Breast epithelium (tissue), 4 donors: ENCODE measurements at regions not wholly inside any gene's neighbourhood (a gene's known extent, or its start where the extent isn't known, plus 50 kb on each side); places are given as distances from the start of the nearest gene placed in this dataset.

ENCODE experiments used
- DNase-seq, 2 donors: peaks; one replicate each; pipeline ENCODE4 v3.0.0-alpha.2; 2019; ENCODE audit warnings: low spot score in 2 of 2
- H3K27ac ChIP-seq, 2 donors: fragments of 200-600 bp; sonication (generic) in 1 of 2; one replicate each; pipeline ENCODE4 v1.5.1; 2016 to 2019; ENCODE audit warnings: mild to moderate bottlenecking in 1 of 2
- H3K27me3 ChIP-seq, 2 donors: fragments of 200-600 bp; sonication (generic) in 1 of 2; one replicate each; pipeline versions ENCODE4 v1.5.1 to v1.6.0; 2017 to 2019; ENCODE audit warnings: control low read depth in 1 of 2, mild to moderate bottlenecking in 1 of 2
- H3K36me3 ChIP-seq: fragments of 200-600 bp; one replicate; pipeline ENCODE4 v1.5.1; 2019
- H3K4me1 ChIP-seq, 2 donors: fragments of 200-600 bp; sonication (generic); one replicate each; pipeline ENCODE4 v1.5.1; 2016 to 2019; ENCODE audit warnings: control low read depth in 1 of 2
- H3K4me3 ChIP-seq, 3 donors: fragments of 200-600 bp; sonication (generic); 1 replicate in 2 of 3; 2 replicates in 1 of 3; pipeline ENCODE4 v1.5.1; 2016 to 2019; ENCODE audit warnings: mild to moderate bottlenecking in 3 of 3, moderate library complexity in 2 of 3
- H3K9me3 ChIP-seq, 2 donors: fragments of 200-600 bp; sonication (generic) in 1 of 2; one replicate each; pipeline ENCODE4 v1.5.1; 2016 to 2019; ENCODE audit warnings: control low read depth in 1 of 2
- POLR2A ChIP-seq: fragments of 450-650 bp; IDR thresholded peaks from one replicate; pipeline ENCODE4 v1.6.1; 2016; ENCODE audit warnings: antibody characterized with exemption, mild to moderate bottlenecking, moderate library complexity
- POLR2AphosphoS5 ChIP-seq, 3 donors: sonication (generic); formaldehyde crosslinking; IDR thresholded peaks; one replicate each; pipeline ENCODE4 v1.6.1; 2017; ENCODE audit warnings: antibody characterized with exemption in 3 of 3
- intact Hi-C: fragments of 100-400 bp; cut with DNase I; formaldehyde crosslinking; loops from one replicate; pipeline ENCODE4 v1.15.1; 2023; ENCODE audit warnings: low total_unique reads
- TF ChIP-seq, protein P1 (sequence below), 3 donors: fragments of 450-650 bp; IDR thresholded peaks; one replicate each; pipeline ENCODE4 v1.5.1; 2016 to 2017; ENCODE audit warnings: antibody characterized with exemption in 3 of 3, mild to moderate bottlenecking in 3 of 3, moderate library complexity in 3 of 3

DNA sequence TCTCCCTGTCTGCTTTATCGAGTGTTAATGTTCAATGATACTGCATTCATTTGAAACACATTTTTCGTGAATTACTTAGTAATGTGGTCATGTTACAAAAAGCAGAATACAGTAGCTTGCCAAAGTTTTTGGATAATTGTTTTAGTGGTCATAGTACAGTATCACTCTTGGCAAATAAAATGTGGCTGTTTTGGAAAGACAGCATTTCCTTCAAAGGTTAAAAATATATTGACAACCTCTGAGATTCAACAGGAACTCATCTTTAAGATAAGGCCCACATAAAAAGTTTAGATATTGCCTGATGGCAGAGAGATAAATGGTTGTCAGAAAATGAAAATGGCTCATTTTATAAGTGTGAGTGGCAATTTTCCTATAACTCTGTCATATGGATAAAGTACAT, 297.7 kb upstream of the MAN1A1 start:
- intact Hi-C loops, result loop anchor here (5.0 kb wide), 1 partner anchor 1030 kb away; no protein-coding TSS in a partner anchor
- no peak for DNase-seq
- Histone ChIP-seq H3K4me3 (no peak overlapping the region), H3K27me3 (no peaks in the 10 kb centered on the region), H3K4me1 (no peaks in the 10 kb centered on the region), H3K9me3 (no peaks in the 10 kb centered on the region), H3K27ac (no peak overlapping the region), H3K36me3 (no peaks in the 10 kb centered on the region)
- TF ChIP-seq, protein P1, sequence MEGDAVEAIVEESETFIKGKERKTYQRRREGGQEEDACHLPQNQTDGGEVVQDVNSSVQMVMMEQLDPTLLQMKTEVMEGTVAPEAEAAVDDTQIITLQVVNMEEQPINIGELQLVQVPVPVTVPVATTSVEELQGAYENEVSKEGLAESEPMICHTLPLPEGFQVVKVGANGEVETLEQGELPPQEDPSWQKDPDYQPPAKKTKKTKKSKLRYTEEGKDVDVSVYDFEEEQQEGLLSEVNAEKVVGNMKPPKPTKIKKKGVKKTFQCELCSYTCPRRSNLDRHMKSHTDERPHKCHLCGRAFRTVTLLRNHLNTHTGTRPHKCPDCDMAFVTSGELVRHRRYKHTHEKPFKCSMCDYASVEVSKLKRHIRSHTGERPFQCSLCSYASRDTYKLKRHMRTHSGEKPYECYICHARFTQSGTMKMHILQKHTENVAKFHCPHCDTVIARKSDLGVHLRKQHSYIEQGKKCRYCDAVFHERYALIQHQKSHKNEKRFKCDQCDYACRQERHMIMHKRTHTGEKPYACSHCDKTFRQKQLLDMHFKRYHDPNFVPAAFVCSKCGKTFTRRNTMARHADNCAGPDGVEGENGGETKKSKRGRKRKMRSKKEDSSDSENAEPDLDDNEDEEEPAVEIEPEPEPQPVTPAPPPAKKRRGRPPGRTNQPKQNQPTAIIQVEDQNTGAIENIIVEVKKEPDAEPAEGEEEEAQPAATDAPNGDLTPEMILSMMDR (IDR thresholded peaks at IDR 0.05), result no peak
- TF ChIP-seq POLR2AphosphoS5 (IDR thresholded peaks at IDR 0.05) (no peak), POLR2A (no peak)

DNA sequence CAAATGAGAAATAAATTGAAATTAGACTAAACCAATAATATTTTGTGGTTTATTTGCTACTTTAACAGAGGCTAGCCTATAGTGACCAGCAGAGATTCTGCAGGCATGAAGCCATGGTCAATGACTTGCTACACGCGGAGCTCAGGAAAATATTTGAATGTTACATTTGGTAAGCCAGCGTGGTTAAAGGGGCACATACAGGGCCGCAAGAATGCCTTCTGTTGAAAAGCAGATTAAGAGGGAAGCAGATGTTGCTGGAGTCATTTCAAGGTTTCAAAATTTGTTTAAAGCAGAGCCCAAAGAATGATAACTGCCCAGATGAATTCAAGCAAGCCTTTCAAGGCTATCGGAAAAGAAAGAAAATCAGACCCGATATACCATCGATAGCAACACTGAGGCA, 294.3 kb upstream of the MAN1A1 start:
- H3K9me3 ChIP-seq, result no peaks in the 10 kb centered on the region
- H3K27me3 ChIP-seq, result no peaks in the 10 kb centered on the region
- H3K27ac ChIP-seq, result no peak overlapping the region
- intact Hi-C loops, result loop anchor here (1.0 kb wide), 1 partner anchor 15 kb away; no protein-coding TSS in a partner anchor
- TF ChIP-seq, protein P1 (IDR thresholded peaks at IDR 0.05), result no peak
- TF ChIP-seq POLR2A, result no peak
- TF ChIP-seq POLR2AphosphoS5 (IDR thresholded peaks at IDR 0.05), result no peak
- no peak for DNase-seq
- no peaks in the 10 kb centered on the region for H3K4me1 ChIP-seq
- no peak overlapping the region for H3K4me3 ChIP-seq
- H3K36me3 ChIP-seq, result no peaks in the 10 kb centered on the region

DNA sequence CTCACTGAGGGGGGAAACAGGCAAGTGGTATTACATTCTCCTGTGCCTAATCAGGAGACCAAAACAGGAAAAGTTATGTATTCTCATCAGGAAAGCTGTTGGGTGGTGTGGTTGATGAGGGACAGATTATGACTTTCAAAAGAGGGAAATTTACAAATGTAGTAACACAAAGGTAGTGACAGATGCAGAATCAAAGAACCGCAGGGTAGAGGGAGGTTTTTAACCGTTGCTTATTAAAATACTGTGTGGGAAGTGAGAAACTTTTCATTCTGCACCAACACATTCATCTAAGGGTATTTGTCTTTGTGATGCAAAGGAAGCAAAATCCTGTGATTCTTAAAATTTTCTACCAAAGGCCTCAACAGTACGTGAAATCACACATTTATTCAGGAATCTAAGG, 288.2 kb upstream of the MAN1A1 start:
- Histone ChIP-seq H3K4me1 (no peaks in the 10 kb centered on the region), H3K36me3 (no peaks in the 10 kb centered on the region), H3K27me3 (no peaks in the 10 kb centered on the region), H3K9me3 (peaks cover 0 to 10% of the 10 kb centered on the region in 2 donors), H3K4me3 (no peak overlapping the region), H3K27ac (no peak overlapping the region)
- TF ChIP-seq POLR2AphosphoS5 (IDR thresholded peaks at IDR 0.05) (no peak), POLR2A (no peak)
- TF ChIP-seq, protein P1 (IDR thresholded peaks at IDR 0.05), result no peak
- intact Hi-C loops, result no loop called here
- DNase-seq, result no peak

DNA sequence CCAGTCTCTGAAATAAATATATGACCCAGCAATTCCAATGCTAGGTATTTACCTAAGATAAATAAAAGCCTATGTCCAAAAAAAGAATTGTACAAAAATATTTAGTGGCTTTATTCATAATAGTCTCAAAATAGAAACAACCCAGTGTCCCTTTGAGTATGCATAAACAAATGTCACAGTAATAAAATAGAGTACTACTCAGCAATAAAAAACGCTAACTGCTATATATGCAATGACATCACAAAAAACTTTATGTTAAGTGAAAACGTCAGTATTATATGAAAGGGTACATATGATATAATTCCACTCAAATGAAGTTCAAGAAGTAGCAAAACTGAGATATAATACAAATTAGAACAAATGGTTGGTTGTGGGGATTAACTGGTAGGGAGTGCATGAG, 286.5 kb upstream of the MAN1A1 start:
- peaks cover 0 to 10% of the 10 kb centered on the region in 2 donors for H3K9me3 ChIP-seq
- no peaks in the 10 kb centered on the region for H3K36me3 ChIP-seq
- H3K27ac ChIP-seq, result no peak overlapping the region
- TF ChIP-seq POLR2A (no peak), POLR2AphosphoS5 (IDR thresholded peaks at IDR 0.05) (no peak)
- TF ChIP-seq, protein P1 (IDR thresholded peaks at IDR 0.05), result no peak
- intact Hi-C loops, result no loop called here
- DNase-seq, result no peak
- H3K27me3 ChIP-seq, result no peaks in the 10 kb centered on the region
- H3K4me3 ChIP-seq, result no peak overlapping the region
- H3K4me1 ChIP-seq, result no peaks in the 10 kb centered on the region

DNA sequence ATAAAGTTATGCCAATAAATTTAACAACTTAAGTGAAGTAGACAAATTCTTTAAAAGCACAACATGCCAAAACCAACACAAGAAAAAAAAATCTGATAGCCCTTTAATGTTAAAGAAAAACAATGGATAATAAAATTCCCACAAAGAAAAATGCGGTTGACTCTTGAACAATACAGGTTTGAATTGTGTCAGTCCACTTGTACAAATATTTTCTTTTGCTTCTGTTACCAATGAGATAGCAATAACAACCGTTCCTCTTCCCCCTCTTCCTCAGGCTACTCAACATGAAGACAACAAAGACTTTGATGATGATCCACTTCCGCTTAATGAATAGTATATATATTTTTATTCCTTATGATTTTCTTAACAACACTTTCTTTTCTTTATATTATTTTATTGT, 283.9 kb upstream of the MAN1A1 start:
- no peak overlapping the region for H3K27ac ChIP-seq
- no peaks in the 10 kb centered on the region for H3K4me1 ChIP-seq
- H3K36me3 ChIP-seq, result no peaks in the 10 kb centered on the region
- TF ChIP-seq, protein P1 (IDR thresholded peaks at IDR 0.05), result no peak
- intact Hi-C loops, result no loop called here
- peaks cover 0 to 10% of the 10 kb centered on the region in 2 donors for H3K9me3 ChIP-seq
- no peaks in the 10 kb centered on the region for H3K27me3 ChIP-seq
- no peak overlapping the region for H3K4me3 ChIP-seq
- no peak for DNase-seq
